NCI-H1092 (cell line): ENCODE measurements at regions not wholly inside any gene's neighbourhood (a gene's known extent, or its start where the extent isn't known, plus 50 kb on each side); places are given as distances from the start of the nearest gene placed in this dataset.

ENCODE experiments used
- DNase-seq: peaks from one replicate; lab custom pipeline; 2025; lab: John Stamatoyannopoulos, UW

DNA sequence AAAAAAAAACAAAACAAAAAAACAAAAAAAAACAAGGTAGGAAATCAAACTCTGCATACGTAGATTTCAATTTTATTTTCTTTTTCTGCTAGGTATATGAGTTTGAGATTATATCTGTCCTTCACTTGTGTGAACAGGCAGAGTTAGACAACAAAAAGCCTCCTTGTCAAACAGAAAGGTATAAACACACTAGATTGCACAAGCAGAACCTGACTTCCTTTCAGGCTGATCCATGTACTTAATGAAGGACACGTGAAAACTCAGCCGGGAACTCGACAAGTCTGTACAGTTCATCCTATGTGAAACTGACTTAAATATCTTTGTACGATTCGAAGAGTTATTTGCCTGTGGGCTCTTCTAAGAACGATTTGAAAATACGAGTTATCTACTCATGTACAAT, 254.1 kb downstream of the ARL4A start:
- no peak for DNase-seq

DNA sequence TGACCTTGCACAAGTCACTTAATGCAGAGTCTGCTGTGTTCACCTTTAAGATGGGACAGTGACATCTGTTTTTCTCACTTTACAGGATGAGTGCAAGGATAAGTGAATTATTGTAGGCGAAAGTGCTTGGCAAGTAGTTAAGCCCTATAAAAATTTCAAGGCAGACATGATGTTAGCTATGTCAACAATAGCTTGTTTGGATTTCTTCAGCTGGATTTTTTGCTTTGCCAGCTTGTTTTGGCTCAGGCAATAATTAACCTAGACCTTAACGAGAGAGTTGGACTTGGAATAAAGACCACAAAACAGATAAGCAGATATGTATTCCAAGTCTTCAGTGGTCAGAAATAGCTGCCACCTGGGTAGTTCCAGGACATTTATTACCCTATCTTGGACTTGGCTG, 255.2 kb downstream of the ARL4A start:
- peak; percentile 10 for DNase-seq

DNA sequence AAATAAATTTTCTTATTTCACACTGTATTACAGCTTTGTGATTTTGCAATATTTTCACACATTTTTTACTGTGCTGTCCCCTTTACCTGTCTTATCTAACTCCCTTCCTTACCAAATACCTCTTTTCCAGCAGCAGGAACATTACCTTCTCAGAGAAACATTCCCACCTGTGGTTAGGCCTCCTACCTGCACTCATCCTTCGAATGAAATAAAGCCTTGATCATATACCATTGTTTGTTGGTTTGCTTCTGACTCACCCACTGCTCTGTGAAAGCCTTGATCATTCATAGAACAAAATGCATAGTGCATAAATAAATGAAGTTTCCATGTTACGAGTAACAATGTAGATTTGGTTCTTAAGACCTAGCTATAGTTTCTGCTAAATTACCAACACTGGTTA, 256.3 kb downstream of the ARL4A start:
- no peak for DNase-seq

DNA sequence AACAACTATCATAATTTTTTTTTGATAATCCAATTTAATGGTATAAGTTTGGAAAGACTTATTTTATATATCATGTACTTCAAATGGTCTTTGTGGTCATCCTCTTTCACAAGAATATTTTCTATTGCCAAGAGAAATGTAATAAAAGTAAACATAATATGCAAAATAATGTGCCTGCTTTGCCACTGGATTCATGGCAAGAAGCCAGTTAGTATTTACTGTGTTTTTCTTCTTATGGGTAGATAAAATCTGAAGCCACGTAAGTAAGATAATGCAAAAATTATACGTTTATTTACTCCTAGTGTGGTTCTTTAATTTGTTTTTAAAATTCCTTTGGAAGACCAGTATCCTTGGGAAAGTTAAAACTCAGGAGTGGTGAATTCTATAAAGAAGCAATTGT, 258.5 kb downstream of the ARL4A start:
- no peak for DNase-seq

DNA sequence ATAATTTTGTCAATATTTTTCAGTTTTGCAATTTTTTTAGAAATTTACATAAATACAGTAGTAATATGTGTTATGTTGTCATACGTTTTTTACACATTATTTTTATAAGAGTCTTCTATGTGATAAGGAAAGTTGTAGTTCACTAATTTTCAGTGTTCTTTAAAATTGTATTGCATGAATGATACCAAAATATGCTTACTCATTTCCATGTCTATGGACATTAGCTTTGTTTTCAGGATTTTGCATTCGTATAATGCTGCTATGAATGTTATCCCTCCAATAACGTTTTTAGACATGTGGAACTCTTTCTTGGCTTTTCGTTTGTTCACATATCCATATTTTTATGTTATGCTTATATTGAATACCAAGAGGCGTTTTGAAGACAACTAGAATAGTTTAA, 260.0 kb downstream of the ARL4A start:
- no peak for DNase-seq

GRCh38 chr7:12949060-12949931, 261.9 kb downstream of the ARL4A start:
- DNase-seq, result no peak

DNA sequence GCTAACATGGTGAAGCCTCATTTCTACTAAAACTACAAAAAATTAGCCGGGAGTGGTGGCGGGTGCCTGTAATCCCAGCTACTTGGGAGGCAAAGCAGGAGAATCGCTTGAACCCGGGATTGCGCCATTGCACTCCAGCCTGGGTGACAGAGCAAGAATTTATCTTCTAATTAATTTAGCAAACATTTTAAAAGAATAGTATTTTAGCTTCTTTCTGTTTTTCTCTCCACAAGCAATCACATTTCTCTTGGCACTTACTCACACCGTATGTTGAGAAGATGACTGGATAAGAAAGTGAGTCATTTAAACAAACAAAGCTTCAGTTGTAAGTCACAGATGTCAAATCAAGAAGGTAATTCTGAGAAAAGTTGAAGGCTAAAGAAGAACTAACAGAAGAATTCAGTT, 264.0 kb downstream of the ARL4A start:
- DNase-seq, result no peak

- DNase-seq, result no peak
Measured at GRCh38 chr7:12954380-12955033, 267.1 kb downstream of the ARL4A start.

DNA sequence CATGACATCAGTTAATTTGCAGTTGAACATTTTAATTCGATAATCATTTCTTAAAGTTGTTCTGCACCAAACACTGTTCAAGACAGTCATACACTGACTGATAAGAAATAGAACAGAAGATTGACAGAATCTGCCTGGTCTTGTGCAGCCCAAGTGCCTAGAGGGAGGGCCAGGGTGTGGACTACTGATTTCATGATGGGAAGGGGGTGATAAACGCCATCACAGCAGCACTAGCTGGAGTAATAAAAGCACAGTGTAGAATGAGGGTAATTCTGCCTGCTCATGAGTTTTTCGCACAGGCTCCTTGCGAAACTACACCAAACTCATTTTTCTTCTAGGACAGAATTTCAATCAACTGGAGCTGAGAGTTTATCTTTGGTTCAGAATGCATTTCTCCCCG, 270.1 kb downstream of the ARL4A start:
- DNase-seq, result no peak

DNA sequence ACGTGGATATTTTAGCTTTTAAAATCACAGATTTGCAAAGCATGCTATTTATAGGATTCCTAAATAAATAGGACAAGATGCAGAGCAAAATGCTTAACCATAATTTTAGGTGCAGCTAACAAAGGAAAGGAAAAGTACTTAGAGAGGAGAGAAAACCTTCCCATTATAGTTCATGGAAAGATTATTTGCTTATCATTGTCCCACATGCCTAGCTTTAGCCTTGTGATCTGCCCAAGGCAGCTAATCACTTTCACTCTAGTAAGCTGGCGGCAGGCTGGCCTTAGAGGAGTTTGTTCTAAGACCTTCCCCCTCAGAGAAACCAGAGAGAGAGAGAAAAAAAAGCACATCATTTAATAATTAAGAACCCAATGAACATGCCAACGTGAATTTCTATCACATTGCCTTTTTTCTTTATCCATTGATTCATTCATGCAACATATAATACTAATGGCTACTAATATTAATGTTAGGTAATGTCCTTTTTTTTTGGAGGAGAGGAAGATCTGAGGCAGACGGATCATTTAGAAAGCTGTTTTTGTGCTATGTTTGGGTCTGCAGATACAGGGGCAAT, 274.6 kb downstream of the ARL4A start:
- no peak for DNase-seq

GRCh38 chr7:12963435-12963834, 276.0 kb downstream of the ARL4A start:
- no peak for DNase-seq

DNA sequence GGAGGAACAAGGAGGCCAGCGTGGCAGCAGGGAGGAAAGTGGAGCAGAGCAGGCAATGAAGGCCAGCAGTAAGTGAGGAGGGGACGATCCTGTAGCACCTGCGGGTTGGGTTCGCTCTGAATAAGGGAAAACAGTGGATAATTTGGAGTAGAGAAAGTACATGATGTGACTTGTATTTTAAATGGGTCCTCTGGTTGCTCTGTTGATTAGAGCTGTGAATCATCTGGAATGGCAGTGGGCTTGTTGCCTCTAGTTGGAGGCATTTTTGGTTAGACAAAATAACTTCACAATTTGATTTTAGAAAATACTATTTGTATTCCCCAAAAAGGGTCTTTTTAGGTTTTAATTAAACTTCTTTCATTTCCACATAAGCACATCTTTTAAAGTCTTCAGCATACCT, 277.4 kb downstream of the ARL4A start:
- no peak for DNase-seq

DNA sequence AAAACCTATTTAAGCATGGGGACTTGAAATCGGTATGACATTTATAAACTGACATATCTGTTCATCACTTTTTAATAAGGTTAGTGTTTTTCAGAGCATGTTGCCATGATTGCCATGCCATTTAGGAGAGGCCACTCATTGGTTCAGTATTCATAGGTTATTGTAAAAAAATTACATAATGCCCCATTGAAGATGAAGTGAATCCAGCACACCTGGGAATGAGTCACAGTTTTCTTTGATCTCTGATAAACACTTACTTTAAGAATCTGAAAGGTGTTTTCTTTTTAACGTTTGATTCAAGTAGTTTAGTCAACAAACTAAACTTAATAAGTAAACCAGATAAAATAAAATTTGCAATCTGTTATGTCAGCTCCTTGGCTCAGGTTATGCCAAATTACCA, 278.3 kb downstream of the ARL4A start:
- no peak for DNase-seq

- no peak for DNase-seq
Measured at GRCh38 chr7:12967322-12967721, 279.9 kb downstream of the ARL4A start.

- no peak for DNase-seq
Measured at GRCh38 chr7:12968836-12969422, 281.5 kb downstream of the ARL4A start.

DNA sequence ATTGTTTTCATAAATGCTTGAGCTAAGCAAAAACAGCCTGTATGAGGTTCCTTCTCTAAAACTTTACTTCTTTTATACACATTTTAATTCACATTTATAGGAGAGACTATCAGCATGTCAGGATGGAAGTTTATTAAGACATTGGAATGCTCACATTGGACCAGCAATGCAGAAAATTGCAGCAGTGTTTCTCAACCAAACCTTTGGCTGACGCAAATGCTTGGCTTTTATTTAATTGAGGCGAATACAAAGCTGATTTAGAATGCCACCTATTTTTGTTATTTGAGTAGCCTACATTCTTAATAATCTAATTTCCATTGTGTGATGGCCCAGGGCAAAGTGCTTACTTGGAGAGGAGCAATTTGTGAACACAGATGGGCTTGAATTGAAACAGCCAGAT, 283.2 kb downstream of the ARL4A start:
- DNase-seq, result no peak

GRCh38 chr7:12974451-12975166, 287.2 kb downstream of the ARL4A start:
- DNase-seq, result no peak

- no peak for DNase-seq
Measured at GRCh38 chr7:12975412-12975811, 288.0 kb downstream of the ARL4A start.

- no peak for DNase-seq
Measured at GRCh38 chr7:12979181-12979580, 291.7 kb downstream of the ARL4A start.

DNA sequence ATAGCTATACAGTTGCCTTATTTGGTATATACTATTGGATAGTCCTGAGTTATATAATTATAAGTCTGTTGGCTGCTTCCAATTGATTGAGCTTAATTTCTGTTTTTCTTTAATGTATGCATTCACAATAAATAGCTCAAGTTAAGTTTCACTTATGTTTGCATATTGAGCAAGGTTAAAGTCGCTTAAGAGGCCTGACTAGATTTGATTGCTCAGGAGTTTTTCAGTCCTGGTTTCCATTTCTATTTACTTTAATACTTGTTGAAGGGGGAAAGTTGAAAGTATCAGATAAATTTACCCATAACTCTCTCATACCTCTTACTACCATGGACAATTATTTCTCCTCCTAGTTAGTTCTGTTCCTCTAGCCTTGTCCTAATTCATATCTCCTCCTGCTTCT, 294.7 kb downstream of the ARL4A start:
- no peak for DNase-seq

- no peak for DNase-seq
Measured at GRCh38 chr7:12984117-12984516, 296.7 kb downstream of the ARL4A start.

GRCh38 chr7:12985228-12985627, 297.8 kb downstream of the ARL4A start:
- DNase-seq, result no peak
